ENCODE measurements at regions not wholly inside any gene's neighbourhood (a gene's known extent, or its start where the extent isn't known, plus 50 kb on each side); places are given as distances from the start of the nearest gene placed in this dataset.

DNA sequence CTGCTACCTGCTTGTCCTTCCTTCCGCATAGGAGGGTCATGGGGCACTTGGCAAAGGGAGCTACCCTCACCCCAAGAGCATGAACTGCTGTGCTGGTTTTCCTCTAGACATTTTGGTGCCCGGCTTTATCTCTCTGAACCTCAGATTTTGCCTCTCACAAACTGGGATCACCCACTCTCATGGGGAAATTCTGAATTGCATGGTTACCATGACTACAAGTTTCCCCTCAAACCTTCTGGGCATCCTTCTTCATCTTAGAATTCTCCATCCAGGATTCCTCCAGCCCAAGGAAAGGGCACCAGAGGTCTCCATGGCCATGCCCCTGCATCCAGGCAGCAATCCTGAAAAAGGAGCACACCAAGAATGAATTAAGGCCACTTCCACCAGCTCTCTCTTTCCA, 180.1 kb upstream of the NECTIN1 start:
- TF ChIP-seq, protein P1, sequence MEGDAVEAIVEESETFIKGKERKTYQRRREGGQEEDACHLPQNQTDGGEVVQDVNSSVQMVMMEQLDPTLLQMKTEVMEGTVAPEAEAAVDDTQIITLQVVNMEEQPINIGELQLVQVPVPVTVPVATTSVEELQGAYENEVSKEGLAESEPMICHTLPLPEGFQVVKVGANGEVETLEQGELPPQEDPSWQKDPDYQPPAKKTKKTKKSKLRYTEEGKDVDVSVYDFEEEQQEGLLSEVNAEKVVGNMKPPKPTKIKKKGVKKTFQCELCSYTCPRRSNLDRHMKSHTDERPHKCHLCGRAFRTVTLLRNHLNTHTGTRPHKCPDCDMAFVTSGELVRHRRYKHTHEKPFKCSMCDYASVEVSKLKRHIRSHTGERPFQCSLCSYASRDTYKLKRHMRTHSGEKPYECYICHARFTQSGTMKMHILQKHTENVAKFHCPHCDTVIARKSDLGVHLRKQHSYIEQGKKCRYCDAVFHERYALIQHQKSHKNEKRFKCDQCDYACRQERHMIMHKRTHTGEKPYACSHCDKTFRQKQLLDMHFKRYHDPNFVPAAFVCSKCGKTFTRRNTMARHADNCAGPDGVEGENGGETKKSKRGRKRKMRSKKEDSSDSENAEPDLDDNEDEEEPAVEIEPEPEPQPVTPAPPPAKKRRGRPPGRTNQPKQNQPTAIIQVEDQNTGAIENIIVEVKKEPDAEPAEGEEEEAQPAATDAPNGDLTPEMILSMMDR (conservative IDR thresholded peaks at IDR 0.05; ENCODE audit: low read depth, low read length): no peak
- no peak for DNase-seq (ENCODE audit: low read depth)
- no peak overlapping the region for H3K4me3 ChIP-seq (ENCODE audit: low read length)

DNA sequence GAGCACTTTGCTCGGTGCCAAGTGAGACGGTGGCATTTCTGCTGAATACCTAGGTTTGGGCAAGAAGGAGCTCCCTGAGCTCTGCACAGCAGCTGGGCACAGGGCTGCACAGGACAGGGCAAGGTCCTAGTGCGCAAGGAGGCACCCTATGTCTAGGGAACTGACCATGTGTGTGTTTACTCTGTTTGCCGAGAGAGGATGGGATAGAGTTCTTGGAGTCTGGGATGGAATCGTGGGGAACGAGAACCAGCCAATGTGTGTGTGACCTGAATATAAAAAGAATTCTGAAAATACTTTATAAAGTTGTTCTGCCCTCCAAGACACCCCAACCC, 179.5 kb upstream of the NECTIN1 start:
- DNase-seq (ENCODE audit: low read depth): no peak
- TF ChIP-seq, protein P1 (conservative IDR thresholded peaks at IDR 0.05; ENCODE audit: low read depth, low read length): no peak
- H3K4me3 ChIP-seq (ENCODE audit: low read length): no peak overlapping the region

DNA sequence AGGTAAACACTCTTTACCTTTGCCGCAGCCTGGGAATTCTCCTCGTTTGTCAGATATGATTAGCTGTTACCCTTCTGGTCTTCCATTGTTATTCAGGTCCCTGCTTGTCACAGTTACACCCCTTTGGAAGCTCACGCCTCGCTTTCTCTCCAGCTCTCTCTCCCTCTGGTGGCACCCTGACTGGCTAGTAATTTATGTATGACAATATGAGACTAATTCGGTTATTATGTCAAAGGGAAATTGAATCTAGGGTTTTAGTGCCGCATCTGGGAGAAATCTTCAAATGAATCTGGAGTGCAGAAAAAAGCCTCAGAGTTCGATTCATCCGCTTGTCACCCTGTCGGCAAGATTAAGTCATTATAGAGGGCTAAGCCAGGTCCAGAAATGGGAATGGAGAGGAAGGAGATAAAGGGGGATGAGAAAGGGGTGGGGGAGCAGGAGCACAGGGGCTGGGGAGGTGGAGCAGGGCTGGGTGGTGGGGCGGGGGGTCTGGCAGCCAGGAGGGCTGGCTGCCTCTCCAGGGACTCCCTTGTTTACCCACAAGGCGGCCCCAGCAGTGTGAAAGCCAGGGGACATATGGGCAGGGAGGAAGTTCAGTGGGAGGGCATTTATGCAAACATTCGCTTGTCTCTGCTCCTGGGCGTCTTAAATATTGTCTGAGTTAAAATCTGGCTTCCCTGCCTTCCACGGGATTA, 179.0 kb upstream of the NECTIN1 start:
- DNase-seq (ENCODE audit: low read depth): no peak
- TF ChIP-seq, protein P1 (conservative IDR thresholded peaks at IDR 0.05; ENCODE audit: low read depth, low read length): no peak
- no peak overlapping the region for H3K4me3 ChIP-seq (ENCODE audit: low read length)

DNA sequence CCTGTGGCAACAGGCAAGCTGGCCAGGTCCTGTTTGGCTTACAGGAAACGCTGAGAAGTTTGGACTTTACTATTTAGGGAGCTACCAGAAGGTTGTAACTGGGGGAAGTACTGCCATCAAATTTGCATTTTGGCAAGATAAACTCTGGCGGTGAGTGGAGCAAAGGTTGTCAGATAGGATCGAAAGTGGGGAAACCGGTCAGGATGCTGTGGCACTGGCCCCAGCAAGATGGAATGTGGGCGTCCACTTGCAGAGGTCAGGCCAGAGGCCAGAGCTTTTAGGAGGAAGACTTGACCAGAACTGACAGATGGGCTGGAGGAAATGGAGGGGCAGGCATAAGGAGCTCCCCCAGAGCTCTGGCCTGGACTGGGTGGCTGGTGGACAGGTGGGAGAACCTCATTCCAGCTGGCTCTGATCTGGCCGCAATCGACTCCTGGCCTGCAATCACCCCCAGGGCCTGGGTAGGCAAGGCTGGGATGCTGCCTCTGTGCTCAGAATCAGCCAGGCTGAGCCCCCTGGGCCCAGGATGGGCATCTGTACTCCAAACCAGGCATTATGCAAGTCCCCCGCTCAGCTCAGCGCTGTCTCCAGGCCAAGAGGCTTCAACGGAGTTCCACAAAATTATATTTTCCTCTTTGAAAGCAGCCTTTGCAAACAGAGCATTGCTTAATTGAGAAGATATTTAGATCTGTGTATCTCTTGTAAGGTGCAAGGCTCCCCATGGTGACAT, 178.3 kb upstream of the NECTIN1 start:
- no peak for DNase-seq (ENCODE audit: low read depth)
- TF ChIP-seq, protein P1 (conservative IDR thresholded peaks at IDR 0.05; ENCODE audit: low read depth, low read length): no peak
- no peak overlapping the region for H3K4me3 ChIP-seq (ENCODE audit: low read length)

DNA sequence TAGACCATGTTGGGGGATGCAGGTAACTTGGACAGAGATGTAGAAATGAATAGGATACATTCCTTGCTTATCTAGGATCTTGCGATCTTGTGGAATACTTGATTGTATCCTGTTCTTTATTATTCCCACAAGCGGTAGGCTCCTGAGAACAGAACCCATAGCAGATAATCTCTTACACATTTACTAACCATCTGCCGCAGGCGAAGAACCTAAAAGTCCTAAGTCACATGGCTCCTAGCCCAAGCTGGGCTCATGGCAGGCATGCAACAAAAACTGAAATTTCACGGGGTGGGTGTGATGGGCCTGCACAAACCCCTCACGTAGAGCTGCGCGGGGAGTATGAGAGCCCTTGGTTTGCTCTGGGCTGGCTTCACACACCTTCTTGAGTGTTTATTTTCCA, 177.4 kb upstream of the NECTIN1 start:
- TF ChIP-seq, protein P1 (conservative IDR thresholded peaks at IDR 0.05; ENCODE audit: low read depth, low read length): no peak
- no peak for DNase-seq (ENCODE audit: low read depth)
- no peak overlapping the region for H3K4me3 ChIP-seq (ENCODE audit: low read length)

DNA sequence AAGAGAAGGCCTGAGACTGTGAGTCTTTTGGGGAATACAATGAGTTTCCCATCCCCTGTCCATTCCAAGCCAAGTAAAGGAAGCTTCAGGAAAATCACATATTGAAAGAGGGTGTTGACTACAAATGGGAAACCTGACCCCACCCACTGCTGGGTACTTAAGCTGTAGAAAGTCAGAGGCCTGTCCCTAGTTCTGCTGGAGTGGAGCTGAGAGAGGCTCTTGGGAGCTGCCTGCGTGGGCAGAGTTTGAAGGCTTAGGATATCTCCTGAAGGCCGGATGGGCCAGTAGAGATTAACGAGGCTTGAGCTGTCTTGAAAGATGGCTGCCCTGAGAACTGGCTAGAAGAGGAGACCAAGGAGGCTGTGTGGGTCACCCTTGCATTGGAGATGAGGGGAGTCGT, 176.2 kb upstream of the NECTIN1 start:
- DNase-seq (ENCODE audit: low read depth): no peak
- H3K4me3 ChIP-seq (ENCODE audit: low read length): no peak overlapping the region

More for the DNA sequence above, 176.2 kb upstream of the NECTIN1 start:
- TF ChIP-seq, protein P1 (conservative IDR thresholded peaks at IDR 0.05; ENCODE audit: low read depth, low read length): no peak

All from retinal pigment epithelial cell (primary cell).